ENCODE measurements at regions not wholly inside any gene's neighbourhood (a gene's known extent, or its start where the extent isn't known, plus 50 kb on each side); places are given as distances from the start of the nearest gene placed in this dataset.

DNA sequence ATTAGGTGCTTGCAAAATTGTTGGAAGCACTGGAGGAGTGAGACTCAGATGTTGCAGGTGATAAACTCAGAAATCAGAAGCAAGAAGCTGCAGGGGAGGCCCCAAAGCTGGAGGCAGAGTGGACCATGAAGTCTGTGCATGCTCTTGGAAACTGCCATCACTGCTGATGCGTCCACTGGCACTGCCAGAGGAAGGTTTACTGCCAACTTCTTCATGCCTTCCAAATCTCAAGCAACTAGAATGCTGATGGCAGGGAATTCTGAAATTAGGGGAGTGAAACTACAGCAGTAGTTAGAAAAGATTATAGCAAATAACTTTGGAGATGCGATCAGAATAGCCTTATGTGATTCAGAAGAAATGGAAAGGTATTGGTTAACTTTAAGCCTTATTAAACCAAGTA lies 277.1 kb upstream of the SDK2 start:
- DNase-seq (no peak), ATAC-seq (ENCODE audit: low read depth) (no peak)
- intact Hi-C loops (cut with micrococcal nuclease), result no loop called here
- ChIA-PET POLR2A (no interaction called here), CTCF (no interaction called here)
- no CpG with 5 or more reads among the region's 2 CpGs for whole genome bisulfite sequencing (ENCODE audit: insufficient coverage)
- Mint-ChIP-seq H3K4me1 (no peaks in the 10 kb centered on the region), H3K9me3 (ENCODE audit: insufficient read depth) (peaks cover 4% of the 10 kb centered on the region), H3K4me3 (no peak overlapping the region), H3K27ac (no peak overlapping the region), H3K27me3 (peaks cover 25% of the 10 kb centered on the region)
- Histone ChIP-seq H3K79me2 (ENCODE audit: control insufficient read depth, insufficient read depth, low read length) (no peaks in the 10 kb centered on the region), H3K9me3 (ENCODE audit: control extremely low read depth in 1 of 3, control insufficient read depth in 2 of 3, insufficient read depth in 1 of 3, low read length in 2 of 3) (peaks cover 1 to 7% (median 3%) of the 10 kb centered on the region in 3 donors), H3K27ac (ENCODE audit: low read length in 2 of 2) (no peak overlapping the region), H3K36me3 (replicated peaks in 1 of 2; ENCODE audit: control extremely low read depth in 1 of 2, control insufficient read depth in 1 of 2, extremely low read depth in 1 of 2, insufficient read depth in 2 of 2, low read length in 1 of 2) (no peaks in the 10 kb centered on the region), H3K4me1 (ENCODE audit: control insufficient read depth in 2 of 2, insufficient read depth in 2 of 2, low read length in 2 of 2) (no peaks in the 10 kb centered on the region), H3K4me2 (replicated peaks; ENCODE audit: low read depth, low read length, poor library complexity, severe bottlenecking) (no peak overlapping the region), H2AFZ (ENCODE audit: insufficient read depth, low read depth, low read length, poor library complexity, severe bottlenecking) (no peak overlapping the region), H3K27me3 (replicated peaks in 1 of 4; ENCODE audit: control extremely low read depth in 1 of 4, control insufficient read depth in 3 of 4, insufficient read depth in 4 of 4, low read length in 3 of 4) (peaks cover 0 to 8% (median 3%) of the 10 kb centered on the region in 4 experiments), H4K20me1 (ENCODE audit: control insufficient read depth, insufficient read depth, low read length, poor library complexity, severe bottlenecking) (no peaks in the 10 kb centered on the region), H3K9ac (ENCODE audit: low read length) (no peak overlapping the region), H3K4me3 (ENCODE audit: control extremely low read depth in 1 of 5, extremely low read depth in 1 of 5, insufficient read depth in 1 of 5, low read depth in 2 of 5, low read length in 4 of 5) (no peak overlapping the region)
- TF ChIP-seq, protein P1, sequence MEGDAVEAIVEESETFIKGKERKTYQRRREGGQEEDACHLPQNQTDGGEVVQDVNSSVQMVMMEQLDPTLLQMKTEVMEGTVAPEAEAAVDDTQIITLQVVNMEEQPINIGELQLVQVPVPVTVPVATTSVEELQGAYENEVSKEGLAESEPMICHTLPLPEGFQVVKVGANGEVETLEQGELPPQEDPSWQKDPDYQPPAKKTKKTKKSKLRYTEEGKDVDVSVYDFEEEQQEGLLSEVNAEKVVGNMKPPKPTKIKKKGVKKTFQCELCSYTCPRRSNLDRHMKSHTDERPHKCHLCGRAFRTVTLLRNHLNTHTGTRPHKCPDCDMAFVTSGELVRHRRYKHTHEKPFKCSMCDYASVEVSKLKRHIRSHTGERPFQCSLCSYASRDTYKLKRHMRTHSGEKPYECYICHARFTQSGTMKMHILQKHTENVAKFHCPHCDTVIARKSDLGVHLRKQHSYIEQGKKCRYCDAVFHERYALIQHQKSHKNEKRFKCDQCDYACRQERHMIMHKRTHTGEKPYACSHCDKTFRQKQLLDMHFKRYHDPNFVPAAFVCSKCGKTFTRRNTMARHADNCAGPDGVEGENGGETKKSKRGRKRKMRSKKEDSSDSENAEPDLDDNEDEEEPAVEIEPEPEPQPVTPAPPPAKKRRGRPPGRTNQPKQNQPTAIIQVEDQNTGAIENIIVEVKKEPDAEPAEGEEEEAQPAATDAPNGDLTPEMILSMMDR (IDR thresholded peaks at IDR 0.05), result no peak
- TF ChIP-seq EZH2 (IDR thresholded peaks at IDR 0.05; ENCODE audit: borderline replicate concordance, insufficient read depth, low read depth, low read length, poor library complexity, severe bottlenecking), result no peak

DNA sequence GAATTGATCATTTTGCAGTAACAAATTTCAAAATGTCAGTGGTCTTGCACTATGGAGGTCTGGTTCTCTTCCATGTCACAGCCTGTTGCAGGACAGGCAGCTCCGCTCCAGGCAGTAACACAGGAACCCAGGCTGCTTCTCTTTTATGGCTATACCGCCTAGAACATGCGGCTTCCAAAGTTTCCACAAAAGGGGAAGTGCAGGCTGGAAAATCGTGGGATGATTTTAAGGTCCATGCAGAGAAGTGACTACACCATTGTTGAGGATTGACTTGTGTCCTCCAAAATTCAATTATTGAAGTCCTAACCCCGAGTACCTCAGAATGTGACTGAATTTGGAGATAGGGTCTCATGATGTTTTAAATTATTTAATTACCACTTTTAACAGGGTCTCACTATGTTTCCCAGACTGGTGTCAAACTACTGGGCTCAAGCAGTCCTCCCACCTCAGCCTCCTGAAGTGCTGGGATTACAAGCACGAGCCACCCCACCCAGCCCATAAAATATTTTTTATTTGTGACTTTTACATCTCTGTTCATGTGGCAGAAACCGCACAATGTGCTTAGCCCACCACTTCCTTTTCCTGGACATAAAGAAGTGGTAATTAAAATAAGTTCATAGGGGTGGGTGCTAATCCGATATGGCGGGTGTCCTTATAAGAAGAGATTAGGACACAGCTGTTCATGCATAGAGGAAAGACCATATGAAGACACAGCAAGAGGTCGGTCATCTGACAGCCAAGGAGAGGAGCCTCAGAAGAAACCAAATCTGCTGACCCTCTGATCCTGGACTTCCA lies 279.2 kb upstream of the RPL38 start:
- ATAC-seq (ENCODE audit: low read depth) (no peak), DNase-seq (no peak)
- intact Hi-C loops (cut with micrococcal nuclease), result no loop called here
- ChIA-PET POLR2A (no interaction called here), CTCF (no interaction called here)
- no peak overlapping the region for H3K27ac ChIP-seq (ENCODE audit: low read length in 2 of 2)
- H3K27ac Mint-ChIP-seq, result no peak overlapping the region
- H3K9me3 Mint-ChIP-seq (ENCODE audit: insufficient read depth), result no peaks in the 10 kb centered on the region
- no peak overlapping the region for H3K9ac ChIP-seq (ENCODE audit: low read length)
- H3K79me2 ChIP-seq (ENCODE audit: control insufficient read depth, insufficient read depth, low read length), result no peaks in the 10 kb centered on the region
- H3K9me3 ChIP-seq (ENCODE audit: control extremely low read depth in 1 of 3, control insufficient read depth in 2 of 3, insufficient read depth in 1 of 3, low read length in 2 of 3), result peaks cover 1 to 7% (median 3%) of the 10 kb centered on the region in 3 donors
- H3K4me1 Mint-ChIP-seq, result no peaks in the 10 kb centered on the region
- H3K4me3 Mint-ChIP-seq, result no peak overlapping the region
- TF ChIP-seq EZH2 (IDR thresholded peaks at IDR 0.05; ENCODE audit: borderline replicate concordance, insufficient read depth, low read depth, low read length, poor library complexity, severe bottlenecking), result no peak
- TF ChIP-seq, protein P1 (IDR thresholded peaks at IDR 0.05), result no peak
- H3K4me3 ChIP-seq (ENCODE audit: control extremely low read depth in 1 of 5, extremely low read depth in 1 of 5, insufficient read depth in 1 of 5, low read depth in 2 of 5, low read length in 4 of 5), result no peak overlapping the region
- H3K4me2 ChIP-seq (replicated peaks; ENCODE audit: low read depth, low read length, poor library complexity, severe bottlenecking), result no peak overlapping the region
- H3K27me3 Mint-ChIP-seq, result peaks cover 21% of the 10 kb centered on the region
- WGBS (ENCODE audit: insufficient coverage), result 65% methylated on average over 6 of the region's 10 CpGs
- H2AFZ ChIP-seq (ENCODE audit: insufficient read depth, low read depth, low read length, poor library complexity, severe bottlenecking), result no peak overlapping the region
- H3K4me1 ChIP-seq (ENCODE audit: control insufficient read depth in 2 of 2, insufficient read depth in 2 of 2, low read length in 2 of 2), result no peaks in the 10 kb centered on the region
- H4K20me1 ChIP-seq (ENCODE audit: control insufficient read depth, insufficient read depth, low read length, poor library complexity, severe bottlenecking), result no peaks in the 10 kb centered on the region
- peaks cover 0 to 6% (median 0%) of the 10 kb centered on the region in 4 experiments for H3K27me3 ChIP-seq (replicated peaks in 1 of 4; ENCODE audit: control extremely low read depth in 1 of 4, control insufficient read depth in 3 of 4, insufficient read depth in 4 of 4, low read length in 3 of 4)
- H3K36me3 ChIP-seq (replicated peaks in 1 of 2; ENCODE audit: control extremely low read depth in 1 of 2, control insufficient read depth in 1 of 2, extremely low read depth in 1 of 2, insufficient read depth in 2 of 2, low read length in 1 of 2), result no peaks in the 10 kb centered on the region

Data from B cell (primary cell).